Epithelial cell of proximal tubule (primary cell): ENCODE measurements at regions not wholly inside any gene's neighbourhood (a gene's known extent, or its start where the extent isn't known, plus 50 kb on each side); places are given as distances from the start of the nearest gene placed in this dataset.

Source experiments
- DNase-seq: peaks from one replicate; pipeline ENCODE4 v3.0.0-alpha.2; 2011; ENCODE audit warnings: low read depth
- H3K4me3 ChIP-seq: 2 replicates; pipeline ENCODE4 v1.5.1; 2011; ENCODE audit warnings: low read depth, mild to moderate bottlenecking, low read length
- CTCF ChIP-seq: conservative IDR thresholded peaks from 2 replicates; pipeline ENCODE4 v1.5.1; 2012; ENCODE audit warnings: low read depth, mild to moderate bottlenecking, low read length

GRCh38 chr6:120992257-120992656, 342.0 kb downstream of the TBC1D32 start:
- H3K4me3 ChIP-seq: no peak overlapping the region
- DNase-seq: no peak
- no peak for TF ChIP-seq CTCF

DNA sequence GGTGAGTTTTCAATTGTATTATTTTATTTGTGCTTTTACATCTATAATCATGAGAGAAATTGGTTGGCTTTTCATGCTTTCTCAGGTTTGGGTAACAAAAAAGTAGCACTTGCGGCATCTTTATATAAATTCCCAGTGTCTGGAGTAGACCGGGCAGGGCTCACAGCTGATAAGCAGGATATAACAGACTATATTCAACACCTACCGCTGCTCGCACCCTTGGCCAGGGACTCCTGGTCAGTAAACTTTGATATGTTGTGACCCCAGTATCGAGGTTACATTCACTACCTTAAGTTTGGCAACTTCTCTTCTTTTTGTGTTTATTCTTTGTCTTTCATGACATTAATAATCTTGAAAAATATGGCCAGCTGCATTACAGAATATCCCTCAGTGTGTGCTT, 343.4 kb downstream of the TBC1D32 start:
- TF ChIP-seq CTCF: no peak
- DNase-seq: no peak
- no peak overlapping the region for H3K4me3 ChIP-seq

DNA sequence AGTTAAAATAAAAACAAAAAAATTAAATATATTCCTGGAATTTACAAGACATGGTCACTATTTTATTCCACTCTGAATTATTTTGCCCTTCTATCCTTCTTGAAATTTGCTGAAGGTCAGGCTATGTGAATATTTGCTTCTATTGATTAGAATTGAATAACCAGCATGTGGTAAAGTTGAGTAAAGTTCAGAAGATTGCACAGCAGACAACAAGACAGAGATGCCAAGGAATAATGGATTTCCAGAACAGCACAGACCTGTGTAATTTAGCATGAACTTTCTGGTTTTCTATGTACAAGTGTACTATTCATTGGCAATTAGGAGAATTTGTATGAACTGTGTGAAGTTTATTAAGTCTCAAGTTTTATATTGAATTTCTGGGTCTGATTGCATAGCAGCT, 352.4 kb downstream of the TBC1D32 start:
- TF ChIP-seq CTCF: no peak
- no peak for DNase-seq
- H3K4me3 ChIP-seq: no peak overlapping the region

DNA sequence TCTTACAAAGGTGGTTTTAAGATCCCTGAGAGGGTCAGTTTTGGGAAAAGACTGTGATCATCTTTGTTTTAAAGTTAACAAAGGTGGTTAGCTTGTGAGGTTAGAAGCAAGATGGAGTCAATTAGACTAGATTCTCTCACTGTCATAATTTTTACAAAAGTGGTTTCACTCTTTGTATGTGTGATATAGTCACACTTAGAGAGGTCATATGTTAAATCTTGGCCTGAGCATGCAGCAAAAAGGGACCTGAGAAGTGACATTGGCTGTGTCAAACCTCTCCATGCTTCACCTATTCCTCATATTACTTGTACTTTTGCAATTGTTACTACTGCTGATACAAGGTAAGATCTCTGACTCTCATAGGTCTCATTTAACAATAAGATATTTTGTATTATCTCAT, 368.0 kb downstream of the TBC1D32 start:
- TF ChIP-seq CTCF: no peak
- DNase-seq: no peak
- H3K4me3 ChIP-seq: no peak overlapping the region

DNA sequence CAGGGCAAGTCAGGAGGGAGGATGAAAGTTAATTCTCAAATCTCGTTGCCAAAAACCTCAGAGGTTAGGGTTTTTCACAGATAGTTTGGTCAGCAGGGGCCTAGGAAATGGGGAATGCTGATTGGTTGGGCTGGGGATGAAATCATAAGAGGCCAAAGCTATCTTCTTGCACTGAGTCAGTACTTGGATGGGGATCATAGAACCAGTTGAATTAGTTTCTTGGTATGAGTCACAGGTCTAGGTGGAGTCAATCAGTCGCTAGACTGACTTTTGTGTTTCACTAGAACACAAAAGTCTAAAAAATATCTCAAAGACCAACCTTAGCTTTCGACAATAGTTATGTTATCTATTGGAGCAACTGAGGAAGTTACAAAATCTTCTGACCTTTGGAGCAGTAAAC, 368.5 kb downstream of the TBC1D32 start:
- no peak for TF ChIP-seq CTCF
- H3K4me3 ChIP-seq: no peak overlapping the region
- no peak for DNase-seq

DNA sequence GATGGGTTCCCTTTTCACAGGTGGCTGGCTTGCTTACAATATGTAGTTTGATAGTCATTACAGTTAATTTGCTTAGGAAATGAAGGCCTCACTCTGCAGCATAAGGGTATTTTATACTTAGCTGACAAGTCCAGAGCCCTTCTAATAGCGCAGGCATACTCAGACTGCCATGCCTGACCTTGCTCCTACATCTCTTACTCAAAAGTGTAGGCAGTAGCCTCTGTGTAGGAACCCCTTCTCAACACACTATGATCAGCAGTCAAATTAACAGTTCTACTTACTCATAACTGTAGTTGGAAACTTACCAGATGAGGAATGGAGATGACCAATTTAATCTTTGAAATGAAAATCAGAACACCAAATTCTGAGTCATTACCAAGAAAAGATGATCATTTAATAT, 373.5 kb downstream of the TBC1D32 start:
- no peak for DNase-seq
- H3K4me3 ChIP-seq: no peak overlapping the region
- no peak for TF ChIP-seq CTCF

DNA sequence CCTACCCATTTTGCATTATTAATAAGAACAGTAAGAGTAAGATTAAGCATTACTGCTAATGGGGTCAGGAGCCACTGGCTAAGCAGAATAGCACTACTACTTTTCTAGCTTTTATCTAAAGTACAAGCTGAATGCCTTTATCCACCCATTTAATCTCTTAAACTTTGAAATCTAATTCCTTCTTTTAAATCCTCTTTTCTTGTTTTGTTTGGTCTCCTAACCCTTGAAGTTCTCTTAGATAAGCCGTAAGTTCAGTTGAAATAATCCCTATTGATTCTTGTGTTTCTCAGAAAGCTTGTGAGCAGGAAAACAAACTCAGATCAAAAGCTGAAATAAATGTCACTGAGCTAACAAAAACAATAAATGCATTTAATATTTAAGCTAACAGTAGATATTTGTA, 380.2 kb downstream of the TBC1D32 start:
- H3K4me3 ChIP-seq: no peak overlapping the region
- no peak for TF ChIP-seq CTCF
- DNase-seq: no peak
